Panc1 (cell line): ENCODE measurements at regions not wholly inside any gene's neighbourhood (a gene's known extent, or its start where the extent isn't known, plus 50 kb on each side); places are given as distances from the start of the nearest gene placed in this dataset.

Source experiments
- ATAC-seq: fragments of 200-7000 bp; cut with Tn5 transposase; 2 replicates; pipeline ENCODE4 v1.9.1; 2020; ENCODE audit warnings: mild to moderate bottlenecking, moderate library complexity
- BruUV-seq: library from RNA; stranded (reverse); fragments of 400-500 nt; replicated peaks from 2 replicates; lab custom pipeline; 2021; lab: Mats Ljungman, UMichigan
- CTCF ChIA-PET: fragments of 300-600 bp; sonication (Branson Sonifier 250); formaldehyde crosslinking; loops from one replicate; lab custom pipeline; 2022; ENCODE audit warnings: antibody characterized with exemption; lab: Charles Lee
- POLR2A ChIA-PET: fragments of 300-600 bp; sonication (Branson Sonifier 250); formaldehyde crosslinking; loops from one replicate; lab custom pipeline; 2022; ENCODE audit warnings: antibody characterized with exemption; lab: Charles Lee
- DNase-seq: peaks from one replicate; pipeline ENCODE4 v3.0.0-alpha.2; 2010; ENCODE audit warnings: low read depth, low spot score
- H3K27ac ChIP-seq: 2 replicates; pipeline ENCODE4 v1.5.1; 2011; ENCODE audit warnings: mild to moderate bottlenecking, low read length, inconsistent platforms
- H3K27me3 ChIP-seq: fragments of 200-500 bp; sonication (Bioruptor generic); 2 replicates; pipeline ENCODE4 v1.6.0; 2014; ENCODE audit warnings: low read length, inconsistent platforms; ENCODE audit not compliant: control insufficient read depth, insufficient read depth
- H3K36me3 ChIP-seq: fragments of 200-500 bp; sonication (Bioruptor generic); 2 replicates; pipeline ENCODE4 v1.5.1; 2014; ENCODE audit warnings: inconsistent platforms, mild to moderate bottlenecking, low read length, moderate library complexity; ENCODE audit not compliant: control insufficient read depth, insufficient read depth
- H3K4me1 ChIP-seq: 2 replicates; pipeline ENCODE4 v1.5.1; 2011; ENCODE audit warnings: inconsistent platforms, mild to moderate bottlenecking, low read length, moderate library complexity; ENCODE audit not compliant: control insufficient read depth, insufficient read depth
- H3K4me3 ChIP-seq, 2 experiments: 2 replicates each; pipeline ENCODE4 v1.5.1; 2011 to 2012; ENCODE audit warnings: low read depth in 2 of 2, low read length in 2 of 2, mild to moderate bottlenecking in 2 of 2, inconsistent platforms in 1 of 2, moderate library complexity in 1 of 2
- H3K9me3 ChIP-seq: fragments of 200-500 bp; sonication (Bioruptor generic); 2 replicates; pipeline ENCODE4 v1.5.1; 2014; ENCODE audit warnings: low read depth, mild to moderate bottlenecking, inconsistent platforms, low read length, moderate library complexity; ENCODE audit not compliant: control insufficient read depth, insufficient read depth
- POLR2AphosphoS5 ChIP-seq: IDR thresholded peaks from 2 replicates; pipeline ENCODE4 v1.6.1; 2012; ENCODE audit warnings: mild to moderate bottlenecking, low read depth, low read length, moderate library complexity
- SIN3A ChIP-seq: IDR thresholded peaks from 2 replicates; pipeline ENCODE4 v1.6.1; 2012; ENCODE audit warnings: low read depth, mild to moderate bottlenecking, low read length, moderate library complexity, borderline replicate concordance; ENCODE audit not compliant: insufficient read depth
- TCF7L2 ChIP-seq: IDR thresholded peaks from 2 replicates; pipeline ENCODE4 v1.6.1; 2011; ENCODE audit warnings: mild to moderate bottlenecking, low read depth, low read length, inconsistent platforms
- in situ Hi-C: cut with HindIII; loops from 2 replicates; pipeline ENCODE4 v1.10.0; 2016; ENCODE audit warnings: low sequenced_read_pairs, low pct_unique_long_range_greater_than_20kb
- intact Hi-C: fragments of 100-400 bp; cut with micrococcal nuclease; formaldehyde crosslinking; loops from one replicate; pipeline ENCODE4 v1.10.0; 2022; ENCODE audit not compliant: unreplicated experiment
- TF ChIP-seq, protein P1 (sequence below), 2 experiments: IDR thresholded peaks; 2 replicates each; pipeline ENCODE4 v1.6.1; 2011 to 2012; ENCODE audit warnings: low read depth in 2 of 2, control low read depth in 1 of 2, low read length in 1 of 2, mild to moderate bottlenecking in 1 of 2, moderate library complexity in 1 of 2; ENCODE audit not compliant: insufficient read depth in 1 of 2
- TF ChIP-seq, protein P2 (sequence below): fragments of 450-650 bp; IDR thresholded peaks from 2 replicates; pipeline ENCODE4 v1.5.1; 2017; ENCODE audit warnings: mild to moderate bottlenecking

DNA sequence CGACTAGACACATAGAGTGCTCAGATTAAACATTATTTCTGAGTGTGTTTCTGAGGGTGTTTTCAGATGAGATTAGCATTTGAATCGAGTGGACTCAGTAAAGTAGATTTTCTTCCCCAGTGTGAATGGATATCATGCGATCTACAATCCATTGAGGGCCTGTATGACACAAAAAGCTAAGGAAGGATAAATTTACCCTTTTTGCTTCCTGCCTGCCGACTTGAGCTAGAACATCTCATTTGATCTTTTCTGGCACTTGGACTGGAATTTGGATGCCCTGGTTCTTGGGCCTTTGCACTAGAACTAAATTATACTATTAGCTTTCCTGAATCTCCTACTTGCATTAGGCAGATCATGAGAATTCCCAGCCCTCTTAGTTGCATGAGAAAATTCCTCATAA lies 675.8 kb downstream of the DOK5 start:
- Histone ChIP-seq H3K27me3 (no peaks in the 10 kb centered on the region), H3K4me1 (no peaks in the 10 kb centered on the region), H3K36me3 (no peaks in the 10 kb centered on the region), H3K9me3 (no peaks in the 10 kb centered on the region), H3K27ac (no peak overlapping the region), H3K4me3 (no peak overlapping the region)
- intact Hi-C loops, result no loop called here
- in situ Hi-C loops, result no loop called here
- BruUV-seq, result no TSS peak
- DNase-seq (no peak), ATAC-seq (no peak)
- ChIA-PET CTCF (no interaction called here), POLR2A (no interaction called here)
- TF ChIP-seq TCF7L2, result no peak
- no peak for TF ChIP-seq SIN3A
- TF ChIP-seq, protein P1, sequence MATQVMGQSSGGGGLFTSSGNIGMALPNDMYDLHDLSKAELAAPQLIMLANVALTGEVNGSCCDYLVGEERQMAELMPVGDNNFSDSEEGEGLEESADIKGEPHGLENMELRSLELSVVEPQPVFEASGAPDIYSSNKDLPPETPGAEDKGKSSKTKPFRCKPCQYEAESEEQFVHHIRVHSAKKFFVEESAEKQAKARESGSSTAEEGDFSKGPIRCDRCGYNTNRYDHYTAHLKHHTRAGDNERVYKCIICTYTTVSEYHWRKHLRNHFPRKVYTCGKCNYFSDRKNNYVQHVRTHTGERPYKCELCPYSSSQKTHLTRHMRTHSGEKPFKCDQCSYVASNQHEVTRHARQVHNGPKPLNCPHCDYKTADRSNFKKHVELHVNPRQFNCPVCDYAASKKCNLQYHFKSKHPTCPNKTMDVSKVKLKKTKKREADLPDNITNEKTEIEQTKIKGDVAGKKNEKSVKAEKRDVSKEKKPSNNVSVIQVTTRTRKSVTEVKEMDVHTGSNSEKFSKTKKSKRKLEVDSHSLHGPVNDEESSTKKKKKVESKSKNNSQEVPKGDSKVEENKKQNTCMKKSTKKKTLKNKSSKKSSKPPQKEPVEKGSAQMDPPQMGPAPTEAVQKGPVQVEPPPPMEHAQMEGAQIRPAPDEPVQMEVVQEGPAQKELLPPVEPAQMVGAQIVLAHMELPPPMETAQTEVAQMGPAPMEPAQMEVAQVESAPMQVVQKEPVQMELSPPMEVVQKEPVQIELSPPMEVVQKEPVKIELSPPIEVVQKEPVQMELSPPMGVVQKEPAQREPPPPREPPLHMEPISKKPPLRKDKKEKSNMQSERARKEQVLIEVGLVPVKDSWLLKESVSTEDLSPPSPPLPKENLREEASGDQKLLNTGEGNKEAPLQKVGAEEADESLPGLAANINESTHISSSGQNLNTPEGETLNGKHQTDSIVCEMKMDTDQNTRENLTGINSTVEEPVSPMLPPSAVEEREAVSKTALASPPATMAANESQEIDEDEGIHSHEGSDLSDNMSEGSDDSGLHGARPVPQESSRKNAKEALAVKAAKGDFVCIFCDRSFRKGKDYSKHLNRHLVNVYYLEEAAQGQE (IDR thresholded peaks at IDR 0.05; ENCODE audit: insufficient read depth in 1 of 2, low read depth in 2 of 2, low read length in 1 of 2), result no peak
- TF ChIP-seq POLR2AphosphoS5, result no peak
- TF ChIP-seq, protein P2, sequence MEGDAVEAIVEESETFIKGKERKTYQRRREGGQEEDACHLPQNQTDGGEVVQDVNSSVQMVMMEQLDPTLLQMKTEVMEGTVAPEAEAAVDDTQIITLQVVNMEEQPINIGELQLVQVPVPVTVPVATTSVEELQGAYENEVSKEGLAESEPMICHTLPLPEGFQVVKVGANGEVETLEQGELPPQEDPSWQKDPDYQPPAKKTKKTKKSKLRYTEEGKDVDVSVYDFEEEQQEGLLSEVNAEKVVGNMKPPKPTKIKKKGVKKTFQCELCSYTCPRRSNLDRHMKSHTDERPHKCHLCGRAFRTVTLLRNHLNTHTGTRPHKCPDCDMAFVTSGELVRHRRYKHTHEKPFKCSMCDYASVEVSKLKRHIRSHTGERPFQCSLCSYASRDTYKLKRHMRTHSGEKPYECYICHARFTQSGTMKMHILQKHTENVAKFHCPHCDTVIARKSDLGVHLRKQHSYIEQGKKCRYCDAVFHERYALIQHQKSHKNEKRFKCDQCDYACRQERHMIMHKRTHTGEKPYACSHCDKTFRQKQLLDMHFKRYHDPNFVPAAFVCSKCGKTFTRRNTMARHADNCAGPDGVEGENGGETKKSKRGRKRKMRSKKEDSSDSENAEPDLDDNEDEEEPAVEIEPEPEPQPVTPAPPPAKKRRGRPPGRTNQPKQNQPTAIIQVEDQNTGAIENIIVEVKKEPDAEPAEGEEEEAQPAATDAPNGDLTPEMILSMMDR, result no peak

- no peak for ATAC-seq
- POLR2A ChIA-PET, result no interaction called here
- no peak for DNase-seq
- in situ Hi-C loops (no loop called here), intact Hi-C loops (no loop called here)
- no peak for TF ChIP-seq SIN3A
- TF ChIP-seq, protein P1 (IDR thresholded peaks at IDR 0.05; ENCODE audit: insufficient read depth in 1 of 2, low read depth in 2 of 2, low read length in 1 of 2), result no peak
- CTCF ChIA-PET, result no interaction called here
- H3K9me3 ChIP-seq, result no peaks in the 10 kb centered on the region
- no peak overlapping the region for H3K4me3 ChIP-seq
- no TSS peak for BruUV-seq
- H3K4me1 ChIP-seq, result no peaks in the 10 kb centered on the region
- H3K36me3 ChIP-seq, result no peaks in the 10 kb centered on the region
- H3K27ac ChIP-seq, result no peak overlapping the region
- no peaks in the 10 kb centered on the region for H3K27me3 ChIP-seq
These were observed 668.2 kb downstream of the DOK5 start for GRCh38 chr20:55143601-55144000.
